ENCODE measurements at regions not wholly inside any gene's neighbourhood (a gene's known extent, or its start where the extent isn't known, plus 50 kb on each side); places are given as distances from the start of the nearest gene placed in this dataset.

- no peak for TF ChIP-seq CTCF (IDR thresholded peaks at IDR 0.05; ENCODE audit: low read length)
- no peak for TF ChIP-seq EZH2 (optimal IDR thresholded peaks at IDR 0.05; ENCODE audit: low read depth, low read length)
Measured at GRCh38 chr6:51386347-51386836, 567.7 kb downstream of the TFAP2B start.
